Panc1 (cell line): ENCODE measurements at regions not wholly inside any gene's neighbourhood (a gene's known extent, or its start where the extent isn't known, plus 50 kb on each side); places are given as distances from the start of the nearest gene placed in this dataset.

Source experiments
- CTCF ChIP-seq: fragments of 450-650 bp; IDR thresholded peaks from 2 replicates; pipeline ENCODE4 v1.5.1; 2017; ENCODE audit warnings: mild to moderate bottlenecking
- POLR2AphosphoS5 ChIP-seq: IDR thresholded peaks from 2 replicates; pipeline ENCODE4 v1.6.1; 2012; ENCODE audit warnings: mild to moderate bottlenecking, low read depth, low read length, moderate library complexity
- SIN3A ChIP-seq: IDR thresholded peaks from 2 replicates; pipeline ENCODE4 v1.6.1; 2012; ENCODE audit warnings: low read depth, mild to moderate bottlenecking, low read length, moderate library complexity, borderline replicate concordance; ENCODE audit not compliant: insufficient read depth

- no peak for TF ChIP-seq CTCF
- TF ChIP-seq POLR2AphosphoS5: no peak
- TF ChIP-seq SIN3A: no peak
Measured at GRCh38 chr7:21194936-21195335, 232.9 kb upstream of the SP4 start.
